ENCODE measurements at regions not wholly inside any gene's neighbourhood (a gene's known extent, or its start where the extent isn't known, plus 50 kb on each side); places are given as distances from the start of the nearest gene placed in this dataset.

GRCh38 chr2:152861349-152861942, 143.0 kb downstream of the ARL6IP6 start:
- peak; percentile 5 for DNase-seq

GRCh38 chr2:152858594-152859265, 140.3 kb downstream of the ARL6IP6 start:
- no peak for DNase-seq

- DNase-seq: no peak
Measured at GRCh38 chr2:152846697-152847470, 128.5 kb downstream of the ARL6IP6 start.

- no peak for DNase-seq
Measured at GRCh38 chr2:152835674-152836073, 117.3 kb downstream of the ARL6IP6 start.

- DNase-seq: no peak
Measured at GRCh38 chr2:152827944-152828343, 109.5 kb downstream of the ARL6IP6 start.

GRCh38 chr2:152826581-152827279, 108.3 kb downstream of the ARL6IP6 start:
- DNase-seq: no peak

GRCh38 chr2:152825834-152826233, 107.4 kb downstream of the ARL6IP6 start:
- DNase-seq: no peak

- no peak for DNase-seq
Measured at GRCh38 chr2:152823905-152824304, 105.5 kb downstream of the ARL6IP6 start.

GRCh38 chr2:152822676-152823075, 104.3 kb downstream of the ARL6IP6 start:
- no peak for DNase-seq

- no peak for DNase-seq
Measured at GRCh38 chr2:152820048-152820447, 101.6 kb downstream of the ARL6IP6 start.

GRCh38 chr2:152815634-152816257, 97.3 kb downstream of the ARL6IP6 start:
- no peak for DNase-seq

- no peak for DNase-seq
Measured at GRCh38 chr2:152814475-152815030, 96.1 kb downstream of the ARL6IP6 start.

GRCh38 chr2:152813351-152813750, 94.9 kb downstream of the ARL6IP6 start:
- DNase-seq: no peak
